ENCODE measurements at regions not wholly inside any gene's neighbourhood (a gene's known extent, or its start where the extent isn't known, plus 50 kb on each side); places are given as distances from the start of the nearest gene placed in this dataset.

DNA sequence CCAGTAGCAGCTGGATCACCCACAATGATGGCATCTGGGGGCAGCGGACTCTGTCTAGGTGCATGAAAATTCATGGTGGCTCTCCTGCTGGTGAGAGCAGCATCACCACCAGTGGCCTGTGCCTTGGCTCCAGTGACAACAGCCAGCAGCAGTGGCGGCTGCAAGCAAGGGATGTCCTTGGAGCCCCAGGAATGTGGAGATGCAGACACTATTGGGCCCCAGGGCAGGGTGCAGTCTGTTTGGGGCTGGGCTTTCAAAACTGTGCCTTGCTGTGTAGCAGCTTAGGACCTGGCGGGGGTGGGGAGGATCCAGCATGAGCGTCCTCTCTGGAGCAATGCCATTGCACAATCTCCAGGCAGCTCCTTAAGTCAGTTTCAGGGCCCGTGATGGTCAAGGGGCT, 199.7 kb downstream of the CHD9NB start:
- no peaks in the 10 kb centered on the region for H3K27me3 ChIP-seq
- H3K4me1 ChIP-seq (replicated peaks in 1 of 2): no peaks in the 10 kb centered on the region
- no peak for TF ChIP-seq POLR2A (IDR thresholded peaks at IDR 0.05)
- TF ChIP-seq, protein P1, sequence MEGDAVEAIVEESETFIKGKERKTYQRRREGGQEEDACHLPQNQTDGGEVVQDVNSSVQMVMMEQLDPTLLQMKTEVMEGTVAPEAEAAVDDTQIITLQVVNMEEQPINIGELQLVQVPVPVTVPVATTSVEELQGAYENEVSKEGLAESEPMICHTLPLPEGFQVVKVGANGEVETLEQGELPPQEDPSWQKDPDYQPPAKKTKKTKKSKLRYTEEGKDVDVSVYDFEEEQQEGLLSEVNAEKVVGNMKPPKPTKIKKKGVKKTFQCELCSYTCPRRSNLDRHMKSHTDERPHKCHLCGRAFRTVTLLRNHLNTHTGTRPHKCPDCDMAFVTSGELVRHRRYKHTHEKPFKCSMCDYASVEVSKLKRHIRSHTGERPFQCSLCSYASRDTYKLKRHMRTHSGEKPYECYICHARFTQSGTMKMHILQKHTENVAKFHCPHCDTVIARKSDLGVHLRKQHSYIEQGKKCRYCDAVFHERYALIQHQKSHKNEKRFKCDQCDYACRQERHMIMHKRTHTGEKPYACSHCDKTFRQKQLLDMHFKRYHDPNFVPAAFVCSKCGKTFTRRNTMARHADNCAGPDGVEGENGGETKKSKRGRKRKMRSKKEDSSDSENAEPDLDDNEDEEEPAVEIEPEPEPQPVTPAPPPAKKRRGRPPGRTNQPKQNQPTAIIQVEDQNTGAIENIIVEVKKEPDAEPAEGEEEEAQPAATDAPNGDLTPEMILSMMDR (IDR thresholded peaks at IDR 0.05): no peak
- H3K27ac ChIP-seq: no peak overlapping the region
- WGBS, 4 donors: 0 to 78% (median 64%) methylated on average over 1 to 5 of the region's 5 CpGs
- H3K36me3 ChIP-seq (replicated peaks in 1 of 2): no peaks in the 10 kb centered on the region
- H3K4me3 ChIP-seq: no peak overlapping the region
- DNase-seq: no peak
- peaks cover 0 to 4% (median 4%) of the 10 kb centered on the region in 3 donors for H3K9me3 ChIP-seq (replicated peaks in 1 of 3)
- intact Hi-C loops (cut with DNase I): no loop called here

DNA sequence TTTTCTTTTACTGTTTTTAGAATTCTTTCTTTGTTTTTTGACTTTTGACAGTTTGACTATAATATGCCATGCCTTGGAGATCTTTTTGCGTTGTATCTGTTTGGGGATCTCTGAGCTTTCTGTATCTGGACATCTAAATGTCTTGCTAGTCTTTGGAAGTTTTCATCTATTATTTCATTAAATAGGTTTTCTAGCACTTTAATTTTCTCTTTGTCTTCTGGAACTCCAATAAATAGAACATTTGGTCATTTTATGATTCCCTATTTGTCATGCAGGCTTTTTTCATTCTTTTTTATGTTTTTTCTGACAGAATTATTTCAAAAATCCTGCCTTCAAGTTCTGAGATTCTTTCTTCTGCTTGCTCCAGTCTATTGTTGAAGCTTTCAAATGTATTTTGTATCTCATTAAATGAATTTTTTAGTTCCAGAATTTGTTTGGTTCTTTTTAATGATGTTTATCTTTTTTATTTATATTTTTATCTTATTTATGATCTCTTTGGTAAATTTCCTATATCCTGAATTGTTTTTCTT, 201.4 kb downstream of the CHD9NB start:
- whole genome bisulfite sequencing, 4 donors: 0 to 41% (median 37%) methylated on average over 1 of the region's 1 CpG
- Histone ChIP-seq H3K27ac (no peak overlapping the region), H3K9me3 (replicated peaks in 1 of 3) (peaks cover 0 to 4% (median 4%) of the 10 kb centered on the region in 3 donors), H3K4me3 (no peak overlapping the region), H3K4me1 (replicated peaks in 1 of 2) (no peaks in the 10 kb centered on the region), H3K36me3 (replicated peaks in 1 of 2) (no peaks in the 10 kb centered on the region), H3K27me3 (no peaks in the 10 kb centered on the region)
- no peak for DNase-seq
- TF ChIP-seq POLR2A (IDR thresholded peaks at IDR 0.05): no peak
- TF ChIP-seq, protein P1 (IDR thresholded peaks at IDR 0.05): no peak
- intact Hi-C loops (cut with DNase I): no loop called here

DNA sequence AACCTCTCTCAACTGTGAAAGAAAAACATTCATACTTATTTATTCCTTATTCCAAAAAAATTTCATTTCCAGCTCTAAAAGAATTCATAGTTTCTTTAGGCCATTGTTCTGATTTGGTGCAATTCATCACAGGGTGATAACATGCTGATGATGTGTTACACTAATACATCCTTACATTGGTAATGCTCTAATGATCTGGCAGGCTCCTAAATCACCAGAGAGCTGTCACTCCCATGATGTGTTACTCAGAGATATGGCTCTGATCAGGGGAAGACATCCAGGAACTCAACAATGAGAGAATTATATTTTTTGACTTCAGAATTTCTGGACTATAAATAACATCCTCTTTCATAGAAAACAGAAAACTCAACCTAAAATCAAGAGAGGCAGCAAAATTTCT, 209.3 kb downstream of the CHD9NB start:
- no peak for DNase-seq

DNA sequence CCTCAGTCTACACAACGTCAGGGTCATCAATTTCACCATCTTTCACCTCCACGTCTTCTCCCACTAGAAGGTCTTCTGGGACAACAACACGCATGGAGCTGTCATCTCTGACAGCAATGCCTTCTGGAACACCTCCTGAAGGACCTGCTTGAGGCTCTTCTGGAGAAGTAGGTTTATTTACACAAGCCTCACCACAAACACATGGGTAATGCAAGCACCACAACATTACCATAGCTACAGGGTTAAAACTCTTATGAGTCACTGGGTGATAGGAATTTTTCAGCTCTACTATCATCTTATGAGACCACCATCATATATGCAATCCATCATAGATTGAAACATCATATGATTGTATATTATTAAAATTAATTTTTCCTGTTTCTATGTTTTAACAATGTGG, 215.4 kb downstream of the CHD9NB start:
- Histone ChIP-seq H3K9me3 (replicated peaks in 1 of 3) (no peaks in the 10 kb centered on the region), H3K27me3 (no peaks in the 10 kb centered on the region), H3K27ac (no peak overlapping the region), H3K4me3 (no peak overlapping the region), H3K4me1 (replicated peaks in 1 of 2) (no peaks in the 10 kb centered on the region), H3K36me3 (replicated peaks in 1 of 2) (no peaks in the 10 kb centered on the region)
- TF ChIP-seq, protein P1 (IDR thresholded peaks at IDR 0.05): no peak
- no peak for TF ChIP-seq POLR2A (IDR thresholded peaks at IDR 0.05)
- no peak for DNase-seq
- intact Hi-C loops (cut with DNase I): no loop called here
- 47 to 59% (median 50%) methylated on average over 3 of the region's 3 CpGs for WGBS, 4 donors

More for the DNA sequence above, 209.3 kb downstream of the CHD9NB start:
- Histone ChIP-seq H3K27ac (no peak overlapping the region), H3K9me3 (replicated peaks in 1 of 3) (no peaks in the 10 kb centered on the region), H3K4me3 (no peak overlapping the region), H3K27me3 (no peaks in the 10 kb centered on the region), H3K36me3 (replicated peaks in 1 of 2) (no peaks in the 10 kb centered on the region), H3K4me1 (replicated peaks in 1 of 2) (no peaks in the 10 kb centered on the region)
- intact Hi-C loops (cut with DNase I): no loop called here
- no peak for TF ChIP-seq POLR2A (IDR thresholded peaks at IDR 0.05)
- TF ChIP-seq, protein P1 (IDR thresholded peaks at IDR 0.05): no peak
